ENCODE measurements at regions not wholly inside any gene's neighbourhood (a gene's known extent, or its start where the extent isn't known, plus 50 kb on each side); places are given as distances from the start of the nearest gene placed in this dataset.
A peak's percentile ranks its signal among the peaks of the same experiment; 100 is the strongest.

DNA sequence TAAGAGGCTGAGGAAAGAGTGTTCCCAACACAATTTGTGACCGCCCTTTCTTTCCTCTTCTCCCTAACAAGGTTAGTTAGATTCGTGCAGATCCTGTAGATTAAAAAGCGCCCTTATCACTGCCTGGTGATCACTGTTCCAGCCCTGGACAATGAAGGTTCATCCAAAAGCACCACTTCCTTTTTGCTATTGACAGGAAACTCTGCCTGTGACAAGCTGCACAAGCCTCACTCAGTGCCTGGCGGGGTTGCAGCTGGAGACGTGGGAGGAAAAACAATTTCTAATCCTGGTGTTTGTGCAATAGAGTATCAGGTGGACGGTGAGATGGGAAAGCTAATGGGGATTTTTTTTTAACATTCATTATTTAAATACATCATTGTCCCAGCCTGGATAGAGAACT, 105.9 kb upstream of the CAV2 start:
- TF ChIP-seq, protein P1, sequence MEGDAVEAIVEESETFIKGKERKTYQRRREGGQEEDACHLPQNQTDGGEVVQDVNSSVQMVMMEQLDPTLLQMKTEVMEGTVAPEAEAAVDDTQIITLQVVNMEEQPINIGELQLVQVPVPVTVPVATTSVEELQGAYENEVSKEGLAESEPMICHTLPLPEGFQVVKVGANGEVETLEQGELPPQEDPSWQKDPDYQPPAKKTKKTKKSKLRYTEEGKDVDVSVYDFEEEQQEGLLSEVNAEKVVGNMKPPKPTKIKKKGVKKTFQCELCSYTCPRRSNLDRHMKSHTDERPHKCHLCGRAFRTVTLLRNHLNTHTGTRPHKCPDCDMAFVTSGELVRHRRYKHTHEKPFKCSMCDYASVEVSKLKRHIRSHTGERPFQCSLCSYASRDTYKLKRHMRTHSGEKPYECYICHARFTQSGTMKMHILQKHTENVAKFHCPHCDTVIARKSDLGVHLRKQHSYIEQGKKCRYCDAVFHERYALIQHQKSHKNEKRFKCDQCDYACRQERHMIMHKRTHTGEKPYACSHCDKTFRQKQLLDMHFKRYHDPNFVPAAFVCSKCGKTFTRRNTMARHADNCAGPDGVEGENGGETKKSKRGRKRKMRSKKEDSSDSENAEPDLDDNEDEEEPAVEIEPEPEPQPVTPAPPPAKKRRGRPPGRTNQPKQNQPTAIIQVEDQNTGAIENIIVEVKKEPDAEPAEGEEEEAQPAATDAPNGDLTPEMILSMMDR (conservative IDR thresholded peaks at IDR 0.05; ENCODE audit: low read length) = no peak
- H3K4me3 ChIP-seq (ENCODE audit: low read length) = no peak overlapping the region
- DNase-seq (ENCODE audit: low read depth) = no peak

DNA sequence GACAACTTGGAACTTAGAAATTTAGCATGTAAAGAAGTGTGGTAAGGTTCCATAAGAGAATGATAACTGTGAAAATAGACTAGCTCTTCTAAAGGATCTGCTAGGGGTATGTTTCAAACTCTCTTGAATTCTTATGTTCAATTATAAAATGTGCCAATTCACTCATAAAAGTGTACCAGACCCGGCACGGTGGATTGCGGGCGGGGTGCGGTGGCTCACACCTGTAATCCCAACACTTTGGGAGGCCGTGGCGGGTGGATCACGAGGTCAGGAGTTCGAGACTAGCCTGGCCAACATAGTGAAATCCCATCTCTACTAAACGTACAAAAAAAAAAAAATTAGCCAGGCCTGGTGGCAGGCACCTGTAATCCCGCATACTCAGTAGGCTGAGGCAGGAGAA, 105.4 kb upstream of the CAV2 start:
- no peak for DNase-seq (ENCODE audit: low read depth)
- TF ChIP-seq, protein P1 (conservative IDR thresholded peaks at IDR 0.05; ENCODE audit: low read length) = no peak
- no peak overlapping the region for H3K4me3 ChIP-seq (ENCODE audit: low read length)

DNA sequence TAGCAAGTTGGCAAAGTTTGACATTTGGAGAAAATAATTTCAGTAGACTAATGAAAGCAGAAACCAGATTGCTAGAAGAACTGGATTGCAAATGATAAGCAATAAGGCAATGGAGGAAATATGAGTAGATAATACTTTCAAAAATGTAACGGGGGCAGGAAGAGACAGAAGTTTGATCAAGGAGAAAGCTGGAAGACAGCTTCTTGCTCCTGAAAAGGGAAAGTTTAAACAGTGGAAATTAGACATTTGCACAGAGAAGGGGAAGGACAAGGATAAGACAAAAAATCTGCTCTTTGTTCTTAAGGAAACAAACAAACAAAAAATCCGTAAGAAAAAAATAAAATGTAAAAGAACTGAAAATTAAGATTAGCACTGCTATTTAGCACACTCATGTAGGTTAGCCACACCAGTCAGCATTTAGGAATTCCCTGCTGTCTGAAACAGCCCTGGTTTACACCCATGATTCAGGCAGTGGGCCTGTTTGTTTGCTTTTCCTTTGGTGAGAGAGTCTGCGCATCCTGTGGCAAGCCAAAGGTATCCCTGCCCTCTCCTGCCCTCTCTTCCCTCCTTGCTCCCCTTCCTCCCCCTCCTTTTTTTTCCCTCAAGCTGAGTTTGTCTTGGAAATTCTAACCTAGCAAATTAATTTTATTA, 104.3 kb upstream of the CAV2 start:
- TF ChIP-seq, protein P1 (conservative IDR thresholded peaks at IDR 0.05; ENCODE audit: low read length) = no peak
- no peak overlapping the region for H3K4me3 ChIP-seq (ENCODE audit: low read length)
- peak; percentile 90 for DNase-seq (ENCODE audit: low read depth)

DNA sequence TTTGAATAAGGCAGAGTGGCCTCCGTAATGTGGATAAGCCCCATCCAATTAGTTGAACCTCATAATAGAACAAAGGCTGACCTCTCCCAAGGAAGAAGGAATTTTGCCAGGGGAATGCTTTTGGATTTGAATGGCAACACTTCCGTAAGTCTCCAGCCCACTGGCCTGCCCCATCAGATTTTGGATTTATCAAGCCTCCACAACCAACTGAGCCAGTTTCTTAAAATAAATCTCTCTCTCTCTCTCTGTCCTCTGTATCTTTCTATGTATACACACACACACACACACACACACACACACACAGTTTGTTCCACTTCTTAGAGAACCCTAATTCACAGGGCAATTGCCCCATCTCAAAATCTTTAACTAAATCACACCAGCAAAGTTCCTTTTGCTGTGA, 100.9 kb upstream of the CAV2 start:
- TF ChIP-seq, protein P1 (conservative IDR thresholded peaks at IDR 0.05; ENCODE audit: low read length) = no peak
- H3K4me3 ChIP-seq (ENCODE audit: low read length) = no peak overlapping the region
- DNase-seq (ENCODE audit: low read depth) = no peak

DNA sequence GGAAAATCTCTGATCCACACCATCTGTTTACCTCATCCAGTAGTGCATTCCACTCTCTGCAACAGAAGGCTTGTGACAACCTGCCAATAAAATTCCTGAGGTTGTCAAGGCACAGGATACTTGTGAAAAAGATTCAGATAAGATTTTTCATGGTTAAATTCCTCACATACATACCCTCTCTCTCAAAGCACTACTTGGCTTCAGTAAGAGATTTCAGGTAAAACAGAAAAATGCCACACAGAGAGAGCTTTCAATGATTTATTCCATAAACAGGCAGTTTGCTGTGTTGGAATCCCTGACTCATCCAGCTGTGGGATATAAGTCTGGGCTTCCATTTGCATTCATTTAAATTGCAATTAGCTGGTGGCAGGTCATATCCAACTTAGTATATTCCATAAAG, 99.7 kb upstream of the CAV2 start:
- peak; percentile 79 for DNase-seq (ENCODE audit: low read depth)
- no peak overlapping the region for H3K4me3 ChIP-seq (ENCODE audit: low read length)
- TF ChIP-seq, protein P1 (conservative IDR thresholded peaks at IDR 0.05; ENCODE audit: low read length) = no peak

DNA sequence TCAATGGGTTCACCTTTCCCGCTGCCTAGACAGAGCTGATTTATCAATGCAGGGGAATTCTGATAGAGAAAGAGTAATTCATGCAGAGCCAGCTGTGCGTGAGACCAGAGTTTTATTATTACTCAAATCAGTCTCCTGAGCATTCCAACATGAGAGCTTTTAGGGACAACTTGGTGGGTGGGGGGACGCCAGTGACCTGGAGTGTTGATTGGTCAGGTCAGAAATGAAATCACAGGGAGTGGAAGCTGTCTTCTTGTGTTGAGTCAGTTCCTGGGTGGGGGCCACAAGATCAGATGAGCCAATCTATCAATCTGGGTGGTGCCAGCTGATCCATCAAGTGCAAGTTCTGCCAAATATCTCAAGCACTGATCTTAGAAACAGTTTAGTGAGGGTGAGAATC, 99.0 kb upstream of the CAV2 start:
- TF ChIP-seq, protein P1 (conservative IDR thresholded peaks at IDR 0.05; ENCODE audit: low read length) = no peak
- H3K4me3 ChIP-seq (ENCODE audit: low read length) = no peak overlapping the region
- no peak for DNase-seq (ENCODE audit: low read depth)

DNA sequence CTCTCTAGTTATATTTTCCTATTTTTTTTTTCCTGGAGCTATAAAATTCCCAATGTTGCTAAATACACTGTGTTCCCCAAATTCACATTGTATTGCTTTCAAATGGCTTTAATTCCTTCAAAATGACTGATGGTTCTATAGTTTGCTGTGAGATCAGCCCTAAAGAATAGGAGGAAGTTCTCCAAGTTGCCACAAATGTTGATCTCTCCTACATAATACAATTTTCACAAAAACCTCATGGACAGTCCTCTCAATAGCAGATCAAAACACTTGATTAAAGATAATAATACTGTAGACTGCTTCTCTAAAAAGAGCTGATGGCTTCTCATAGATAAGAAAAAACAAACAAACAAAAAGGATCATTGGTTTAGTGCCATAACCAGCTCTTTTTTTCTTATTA, 97.8 kb upstream of the CAV2 start:
- no peak for DNase-seq (ENCODE audit: low read depth)
- no peak overlapping the region for H3K4me3 ChIP-seq (ENCODE audit: low read length)
- TF ChIP-seq, protein P1 (conservative IDR thresholded peaks at IDR 0.05; ENCODE audit: low read length) = no peak

All from AG10803 (cell line).